Activated naive CD8-positive, alpha-beta T cell (primary cell): ENCODE measurements at regions not wholly inside any gene's neighbourhood (a gene's known extent, or its start where the extent isn't known, plus 50 kb on each side); places are given as distances from the start of the nearest gene placed in this dataset.
"Not testable (repeated sequence)": the region's sequence is repeated elsewhere in the genome, so short reads cannot be mapped to it uniquely, and the experiment has no call there.

Experiments used
- H3K27ac Mint-ChIP-seq: one replicate; pipeline ENCODE4 v1.8.0; 2021; ENCODE audit warnings: mixed read lengths
- H3K27me3 Mint-ChIP-seq: one replicate; pipeline ENCODE4 v1.8.0; 2021; ENCODE audit warnings: mixed read lengths
- H3K36me3 Mint-ChIP-seq: one replicate; pipeline ENCODE4 v1.8.0; 2021; ENCODE audit warnings: mixed read lengths
- H3K4me1 Mint-ChIP-seq: one replicate; pipeline ENCODE4 v1.8.0; 2021; ENCODE audit warnings: low read depth, mixed read lengths
- H3K4me3 Mint-ChIP-seq: one replicate; pipeline ENCODE4 v1.8.0; 2021; ENCODE audit warnings: mild to moderate bottlenecking, mixed read lengths
- H3K9me3 Mint-ChIP-seq: one replicate; pipeline ENCODE4 v1.8.0; 2021; ENCODE audit warnings: low read depth, mixed read lengths

DNA sequence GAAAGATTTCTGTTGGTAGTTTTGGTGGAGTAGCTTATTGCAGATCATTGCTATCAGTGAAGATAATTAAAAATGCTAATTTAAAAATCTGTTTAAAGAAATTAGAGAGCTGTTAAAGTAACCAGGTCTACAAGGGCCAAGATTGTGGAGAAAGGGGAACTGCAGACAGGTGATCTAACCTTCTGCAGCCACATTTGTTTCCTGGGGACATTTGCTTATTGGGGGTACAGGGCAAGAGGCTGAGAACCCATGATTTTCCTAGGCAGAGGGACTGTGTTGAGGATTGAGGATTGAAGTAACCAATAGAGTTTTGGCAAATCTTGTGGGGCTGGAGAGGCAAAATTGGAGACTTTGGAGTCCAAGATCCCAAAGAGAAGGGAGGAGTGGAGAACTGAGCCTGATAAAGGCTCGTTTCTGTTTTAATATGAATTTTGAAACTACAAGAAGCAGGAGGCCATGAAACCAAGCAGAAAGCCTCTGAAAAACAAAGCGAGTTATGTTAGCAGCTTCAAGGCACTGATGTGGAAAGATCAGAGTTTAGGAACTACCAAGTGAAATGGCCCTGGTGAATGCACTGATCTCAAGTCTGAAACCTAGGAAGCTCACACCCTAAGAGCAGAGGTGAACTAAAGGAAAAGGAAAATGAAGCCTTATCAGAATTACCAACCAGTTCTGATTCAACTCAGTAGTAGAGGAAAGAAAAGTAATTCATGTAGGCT lies 219.8 kb upstream of the C9orf72 start:
- Mint-ChIP-seq H3K27ac (no peak overlapping the region), H3K36me3 (no peaks in the 10 kb centered on the region), H3K4me3 (no peak overlapping the region), H3K4me1 (no peaks in the 10 kb centered on the region), H3K27me3 (peaks cover 3% of the 10 kb centered on the region), H3K9me3 (no peaks in the 10 kb centered on the region)

DNA sequence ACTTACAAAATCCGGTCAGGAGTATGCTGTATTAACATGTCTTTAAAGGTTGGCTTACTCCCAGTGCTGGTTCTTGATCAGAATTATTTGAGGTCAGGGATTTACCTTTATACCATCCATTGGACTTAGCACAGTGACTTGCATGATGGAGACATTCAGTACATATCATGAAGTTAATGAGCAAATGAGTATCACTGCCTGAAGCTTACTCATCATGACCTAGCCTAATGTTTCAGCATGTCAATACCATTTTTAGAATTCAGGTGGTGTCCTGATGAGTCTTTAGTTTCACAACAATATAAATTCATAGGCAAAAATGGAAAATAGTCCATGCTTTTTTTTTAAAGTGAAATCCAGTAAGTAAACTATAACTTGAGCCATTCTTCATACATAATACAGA lies 226.0 kb upstream of the C9orf72 start:
- H3K4me1 Mint-ChIP-seq, result no peaks in the 10 kb centered on the region
- no peaks in the 10 kb centered on the region for H3K36me3 Mint-ChIP-seq
- no peak overlapping the region for H3K27ac Mint-ChIP-seq
- no peaks in the 10 kb centered on the region for H3K9me3 Mint-ChIP-seq
- peaks cover 3% of the 10 kb centered on the region for H3K27me3 Mint-ChIP-seq
- no peak overlapping the region for H3K4me3 Mint-ChIP-seq

DNA sequence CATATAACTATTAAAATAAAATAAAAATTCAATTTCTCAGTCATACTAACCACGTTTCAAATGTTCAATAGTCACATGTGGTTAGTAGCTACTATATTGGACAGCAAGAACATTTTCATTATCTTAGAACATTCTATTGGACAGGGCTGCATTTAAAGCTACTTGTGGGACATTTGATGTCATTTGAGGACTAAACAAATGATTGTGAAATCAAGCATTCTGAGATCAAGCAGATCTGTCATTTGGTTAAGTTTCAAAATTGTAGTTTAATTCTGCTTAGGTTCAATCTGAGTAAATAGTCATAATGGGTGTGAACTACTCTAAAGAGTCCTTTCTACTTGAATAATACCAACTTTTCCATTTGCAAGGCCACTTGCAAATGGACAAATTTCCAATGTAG lies 226.9 kb upstream of the C9orf72 start:
- no peak overlapping the region for H3K27ac Mint-ChIP-seq
- no peaks in the 10 kb centered on the region for H3K4me1 Mint-ChIP-seq
- H3K27me3 Mint-ChIP-seq, result peaks cover 3% of the 10 kb centered on the region
- H3K9me3 Mint-ChIP-seq, result no peaks in the 10 kb centered on the region
- H3K36me3 Mint-ChIP-seq, result no peaks in the 10 kb centered on the region
- H3K4me3 Mint-ChIP-seq, result no peak overlapping the region

DNA sequence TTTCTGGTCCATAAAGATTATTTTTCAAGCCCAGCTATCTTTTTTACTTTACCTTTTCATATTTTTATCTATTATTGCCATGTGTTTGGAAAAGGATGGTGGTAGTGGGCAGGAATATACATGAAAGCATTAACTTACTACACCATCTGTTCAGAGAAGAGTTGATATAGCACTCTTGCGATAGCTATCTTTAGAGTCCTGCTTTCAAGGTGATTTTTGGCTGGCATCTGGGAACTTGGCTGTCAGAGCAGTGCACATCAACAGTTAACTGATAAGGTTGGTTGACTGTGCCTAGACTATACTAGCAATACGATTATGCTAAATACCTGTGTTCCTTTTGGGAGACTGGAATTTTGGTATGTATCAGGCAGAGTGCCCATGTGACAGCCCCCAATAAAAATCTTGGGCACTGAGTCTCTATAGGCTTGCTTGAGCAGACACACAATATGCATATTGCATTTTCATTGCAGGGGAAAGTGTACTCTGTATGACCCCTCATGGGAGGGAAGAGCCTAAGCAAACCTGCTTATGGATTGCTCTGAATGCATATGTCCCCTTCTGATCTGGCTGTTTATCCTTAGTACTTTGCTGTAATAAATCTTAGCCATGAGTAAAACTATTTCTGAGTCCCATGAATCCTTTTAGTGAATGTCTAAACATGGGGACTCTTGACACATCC lies 227.6 kb upstream of the C9orf72 start:
- H3K4me3 Mint-ChIP-seq, result no peak overlapping the region
- no peaks in the 10 kb centered on the region for H3K4me1 Mint-ChIP-seq
- H3K27ac Mint-ChIP-seq, result no peak overlapping the region
- peaks cover 3% of the 10 kb centered on the region for H3K27me3 Mint-ChIP-seq
- H3K36me3 Mint-ChIP-seq, result no peaks in the 10 kb centered on the region
- H3K9me3 Mint-ChIP-seq, result no peaks in the 10 kb centered on the region

DNA sequence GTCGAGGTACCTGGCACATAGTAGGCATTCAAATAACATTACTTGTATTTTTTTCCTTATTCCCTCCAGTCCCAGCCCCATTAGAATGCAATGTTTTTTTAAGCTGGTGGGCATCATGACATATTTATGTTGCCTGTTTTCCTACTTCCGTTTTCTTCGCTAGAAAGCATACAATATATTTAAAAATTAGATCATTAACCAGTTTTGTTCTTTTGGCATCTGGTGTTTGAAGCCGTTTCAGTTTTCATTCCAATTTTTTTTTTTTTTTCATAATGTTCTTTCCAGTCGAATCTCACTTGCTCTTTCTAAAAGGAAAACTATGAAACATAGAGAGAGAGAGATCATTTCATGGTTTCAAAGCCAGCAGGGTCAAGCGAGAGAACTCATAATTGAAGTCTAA lies 228.3 kb upstream of the C9orf72 start:
- Mint-ChIP-seq H3K36me3 (no peaks in the 10 kb centered on the region), H3K4me3 (no peak overlapping the region), H3K4me1 (no peaks in the 10 kb centered on the region), H3K9me3 (no peaks in the 10 kb centered on the region), H3K27ac (no peak overlapping the region), H3K27me3 (peaks cover 3% of the 10 kb centered on the region)

DNA sequence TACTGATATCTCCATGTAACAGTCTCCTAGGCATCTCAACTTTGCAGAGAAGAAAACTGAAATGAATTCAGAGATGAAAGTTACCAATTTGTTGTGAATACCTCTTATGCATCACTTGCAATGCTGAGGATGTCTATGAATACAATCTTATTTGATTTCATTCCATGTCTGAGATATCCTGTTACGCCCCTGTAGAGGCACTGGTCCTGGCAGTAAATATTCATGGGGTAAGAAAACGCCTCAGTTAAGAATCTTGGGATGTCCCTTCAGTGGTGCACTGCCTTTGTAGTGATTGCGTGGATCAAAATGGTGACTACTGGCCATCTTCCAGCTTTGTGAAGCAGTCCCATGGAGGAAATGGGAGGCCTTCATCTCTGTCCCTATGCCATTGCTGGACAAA lies 229.1 kb upstream of the C9orf72 start:
- Mint-ChIP-seq H3K9me3 (no peaks in the 10 kb centered on the region), H3K4me1 (no peaks in the 10 kb centered on the region), H3K4me3 (no peak overlapping the region), H3K27ac (no peak overlapping the region), H3K36me3 (no peaks in the 10 kb centered on the region), H3K27me3 (peaks cover 3% of the 10 kb centered on the region)

DNA sequence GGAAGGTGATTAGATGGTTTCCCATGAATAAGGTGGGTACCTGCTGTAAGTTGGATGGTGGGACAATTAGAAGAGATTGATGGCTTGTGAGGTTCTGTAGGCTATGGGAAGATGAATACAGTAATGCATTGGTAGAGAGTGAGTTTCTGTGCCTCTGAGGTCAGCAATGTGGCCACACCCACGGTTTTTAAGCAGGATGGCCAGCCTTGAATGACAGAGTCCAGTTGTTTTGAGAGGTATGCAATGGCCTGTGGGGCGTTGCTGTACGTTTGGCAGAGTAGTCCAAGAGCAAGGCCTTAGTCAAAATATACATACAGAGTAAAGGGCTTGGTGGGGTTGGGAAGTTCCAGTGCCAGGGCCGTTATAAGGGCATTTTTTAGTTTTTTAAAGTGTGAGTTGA lies 235.6 kb upstream of the C9orf72 start:
- Mint-ChIP-seq H3K27me3 (no peaks in the 10 kb centered on the region), H3K27ac (no peak overlapping the region), H3K4me3 (no peak overlapping the region), H3K4me1 (no peaks in the 10 kb centered on the region), H3K9me3 (no peaks in the 10 kb centered on the region), H3K36me3 (no peaks in the 10 kb centered on the region)

DNA sequence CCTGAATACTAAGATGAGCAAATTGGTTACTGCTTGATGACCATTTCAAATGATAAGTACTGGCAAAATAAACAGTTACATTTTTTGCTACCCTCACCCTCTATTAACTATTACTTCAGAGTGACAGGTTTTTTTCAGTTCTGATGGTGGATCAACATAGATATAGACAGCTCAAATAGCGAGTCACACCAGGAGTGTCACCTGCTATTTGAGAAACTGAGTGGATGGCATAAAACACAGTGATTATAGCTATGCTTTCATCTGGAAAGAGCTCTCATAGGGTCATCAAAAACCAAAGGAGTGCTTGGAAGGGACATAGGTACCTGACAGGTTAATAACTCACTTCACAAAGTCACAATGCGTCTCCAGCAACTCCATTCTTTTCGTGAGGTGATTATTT lies 244.5 kb upstream of the C9orf72 start:
- Mint-ChIP-seq H3K36me3 (no peaks in the 10 kb centered on the region), H3K27me3 (no peaks in the 10 kb centered on the region), H3K27ac (no peak overlapping the region), H3K9me3 (no peaks in the 10 kb centered on the region), H3K4me1 (no peaks in the 10 kb centered on the region), H3K4me3 (no peak overlapping the region)

DNA sequence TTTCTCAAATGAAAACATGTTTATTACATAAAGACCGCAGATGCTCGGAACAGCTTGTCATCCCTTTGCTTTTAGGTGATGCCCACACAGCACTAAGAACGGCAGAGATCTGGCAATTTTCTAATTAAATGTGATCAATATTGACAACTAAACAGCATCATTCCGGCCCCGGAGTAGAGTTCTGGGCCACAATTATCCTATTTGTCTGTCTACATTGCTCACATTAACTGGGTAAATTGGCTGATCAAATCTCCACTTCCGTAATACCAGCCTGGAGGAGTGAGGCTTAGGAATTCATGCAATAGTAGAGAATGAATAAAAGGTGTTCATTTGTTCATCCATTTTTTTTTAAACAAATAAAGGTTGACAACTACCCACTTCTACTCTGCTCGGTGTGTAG lies 245.1 kb upstream of the C9orf72 start:
- Mint-ChIP-seq H3K9me3 (no peaks in the 10 kb centered on the region), H3K36me3 (no peaks in the 10 kb centered on the region), H3K4me3 (no peak overlapping the region), H3K4me1 (no peaks in the 10 kb centered on the region), H3K27me3 (no peaks in the 10 kb centered on the region), H3K27ac (no peak overlapping the region)

DNA sequence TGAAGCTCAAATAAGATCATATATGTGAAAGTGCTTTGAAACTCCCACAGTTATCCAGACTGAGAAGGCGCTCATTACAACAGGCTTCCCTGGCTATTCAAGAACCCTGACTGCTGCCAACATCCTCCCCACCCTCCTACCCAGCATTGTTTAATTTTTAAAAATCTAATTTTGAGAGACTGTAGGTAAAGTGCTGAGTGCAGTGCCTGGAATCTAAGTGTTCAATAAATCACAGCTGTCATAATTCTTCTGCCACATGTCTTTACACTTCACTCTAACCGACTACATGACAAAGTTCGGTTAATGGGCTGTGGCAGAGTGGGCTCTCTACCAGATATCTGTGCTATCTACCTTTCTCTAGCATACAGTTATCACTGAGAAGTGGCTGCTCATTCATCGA lies 255.6 kb upstream of the C9orf72 start:
- Mint-ChIP-seq H3K27ac (no peak overlapping the region), H3K27me3 (no peaks in the 10 kb centered on the region), H3K9me3 (no peaks in the 10 kb centered on the region)

DNA sequence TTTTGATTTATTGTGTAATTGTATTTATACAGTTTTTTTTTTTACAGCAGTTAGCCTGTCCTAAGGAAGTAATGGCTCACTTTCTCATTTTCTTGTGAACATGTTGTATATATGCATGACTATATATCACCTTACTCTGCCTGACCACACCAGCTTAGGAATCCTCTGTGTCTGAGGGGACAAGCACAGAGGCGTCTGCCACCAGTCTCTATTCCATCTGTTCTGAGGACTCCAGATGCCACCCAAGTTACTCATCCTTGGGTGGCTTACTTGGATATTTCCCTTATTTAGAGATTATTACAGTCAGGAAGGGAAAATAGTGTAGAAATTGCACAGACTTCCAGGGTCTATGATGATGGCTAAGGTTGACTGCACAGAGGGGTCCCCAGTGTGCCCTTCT lies 256.3 kb upstream of the C9orf72 start:
- H3K4me1 Mint-ChIP-seq, result no peaks in the 10 kb centered on the region

More for the DNA sequence above, 255.6 kb upstream of the C9orf72 start:
- H3K36me3 Mint-ChIP-seq, result no peaks in the 10 kb centered on the region
- no peak overlapping the region for H3K4me3 Mint-ChIP-seq
- H3K4me1 Mint-ChIP-seq, result no peaks in the 10 kb centered on the region

DNA sequence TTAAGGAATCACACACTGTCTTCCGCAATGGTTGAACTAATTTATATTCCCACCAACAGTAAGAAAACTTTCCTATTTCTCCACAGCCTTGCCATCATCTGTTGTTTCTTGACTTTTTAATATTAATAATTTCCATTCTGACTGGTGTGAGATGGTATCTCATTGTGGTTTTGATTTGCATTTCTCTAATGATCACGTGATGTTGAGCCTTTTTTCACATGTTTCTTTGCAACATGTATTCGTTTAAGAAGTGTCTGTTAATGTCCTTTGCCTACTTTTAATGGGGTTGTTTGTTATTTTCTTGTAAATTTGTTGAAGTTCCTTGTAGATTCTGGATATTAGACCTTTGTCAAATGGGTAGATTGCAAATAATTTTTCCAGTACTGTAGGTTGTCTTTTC lies 258.8 kb upstream of the C9orf72 start:
- H3K4me1 Mint-ChIP-seq, H3K4me3 Mint-ChIP-seq, H3K27me3 Mint-ChIP-seq, H3K36me3 Mint-ChIP-seq, H3K27ac Mint-ChIP-seq, H3K9me3 Mint-ChIP-seq: not testable (repeated sequence)

More for the DNA sequence above, 256.3 kb upstream of the C9orf72 start:
- Mint-ChIP-seq H3K27ac (no peak overlapping the region), H3K4me3 (no peak overlapping the region), H3K36me3 (no peaks in the 10 kb centered on the region), H3K9me3 (no peaks in the 10 kb centered on the region), H3K27me3 (no peaks in the 10 kb centered on the region)

DNA sequence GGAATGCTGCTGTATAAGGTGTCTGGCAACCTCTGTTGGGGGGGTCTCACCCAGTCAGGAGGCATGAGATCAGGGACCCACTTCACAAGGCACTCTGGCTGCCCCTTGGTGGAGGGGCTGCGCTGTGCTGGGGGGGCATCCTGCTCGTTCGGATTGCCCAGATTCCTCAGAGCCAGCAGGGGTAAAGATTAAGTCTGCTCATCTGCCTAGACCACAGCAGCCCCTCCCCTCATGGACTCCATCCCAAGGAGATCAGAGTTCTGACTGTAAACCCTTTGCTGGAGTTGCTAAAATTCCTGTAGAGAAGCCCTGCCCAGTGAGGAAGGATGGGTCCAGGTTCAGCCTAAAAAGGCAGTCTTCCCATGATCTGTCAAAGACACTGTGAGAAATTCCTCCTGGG lies 262.0 kb upstream of the C9orf72 start:
- H3K9me3 Mint-ChIP-seq, result no peaks in the 10 kb centered on the region
- no peak overlapping the region for H3K27ac Mint-ChIP-seq
- H3K36me3 Mint-ChIP-seq, result no peaks in the 10 kb centered on the region

DNA sequence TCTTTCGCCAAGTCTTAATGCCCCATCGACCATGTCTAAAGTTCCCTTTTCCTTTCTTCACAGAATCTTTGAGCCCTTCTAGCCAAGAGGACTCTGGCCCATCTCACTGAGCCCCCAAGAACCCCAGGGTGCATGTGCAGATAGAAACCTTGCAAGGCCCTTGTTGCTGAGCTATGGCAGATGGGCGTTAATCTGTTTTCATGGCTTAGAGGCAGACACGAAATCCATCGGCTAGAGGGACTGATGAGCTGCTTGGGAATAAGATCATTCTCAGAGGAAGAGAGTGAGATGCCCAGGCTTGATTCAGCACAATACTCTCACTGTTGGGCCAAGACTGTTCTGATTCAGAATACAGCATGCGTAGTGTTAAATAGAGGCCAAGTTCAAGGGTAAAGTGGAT lies 262.5 kb upstream of the C9orf72 start:
- no peak overlapping the region for H3K4me3 Mint-ChIP-seq
- H3K9me3 Mint-ChIP-seq, result no peaks in the 10 kb centered on the region
- H3K27ac Mint-ChIP-seq, result no peak overlapping the region
- H3K4me1 Mint-ChIP-seq, result no peaks in the 10 kb centered on the region
- no peaks in the 10 kb centered on the region for H3K36me3 Mint-ChIP-seq
- peaks cover 4% of the 10 kb centered on the region for H3K27me3 Mint-ChIP-seq

More for the DNA sequence above, 262.0 kb upstream of the C9orf72 start:
- Mint-ChIP-seq H3K27me3 (peaks cover 4% of the 10 kb centered on the region), H3K4me3 (no peak overlapping the region), H3K4me1 (no peaks in the 10 kb centered on the region)

DNA sequence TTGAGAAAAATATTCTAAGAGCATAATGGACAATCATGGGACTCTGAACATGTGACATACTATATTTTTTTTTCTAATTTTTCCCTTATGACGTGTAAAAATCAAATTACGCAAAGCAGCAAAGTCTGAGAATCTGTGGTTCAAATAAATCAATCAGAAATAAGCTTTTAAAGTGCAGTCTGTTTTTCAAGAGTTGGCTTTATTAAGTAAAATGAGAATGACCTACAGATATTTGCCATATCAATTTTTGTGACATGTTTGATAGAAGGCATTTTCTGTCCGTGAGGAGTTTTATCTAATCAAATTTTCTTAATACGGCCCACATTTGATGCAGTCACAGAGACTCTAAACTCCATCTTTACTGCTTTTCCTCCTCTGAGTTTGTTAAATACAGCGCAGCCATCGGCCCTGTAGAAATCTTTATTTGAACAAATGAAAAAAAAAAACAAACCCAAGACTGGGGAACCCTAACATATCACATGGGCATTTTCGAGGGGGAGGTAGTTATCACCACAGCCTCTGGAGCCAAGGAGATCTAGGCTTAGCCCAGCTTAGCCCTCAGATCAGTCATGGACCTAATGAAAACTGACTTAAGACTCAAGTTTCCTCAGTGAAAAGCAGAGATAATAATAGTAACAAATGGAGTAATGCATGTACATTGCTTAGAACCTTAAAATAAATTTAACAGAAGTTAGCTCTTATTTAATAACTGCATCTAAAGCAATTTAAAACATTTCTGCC lies 263.6 kb upstream of the C9orf72 start:
- Mint-ChIP-seq H3K27me3 (peaks cover 5% of the 10 kb centered on the region), H3K4me1 (no peaks in the 10 kb centered on the region), H3K9me3 (no peaks in the 10 kb centered on the region), H3K36me3 (no peaks in the 10 kb centered on the region), H3K4me3 (no peak overlapping the region), H3K27ac (no peak overlapping the region)
